ENCODE measurements at regions not wholly inside any gene's neighbourhood (a gene's known extent, or its start where the extent isn't known, plus 50 kb on each side); places are given as distances from the start of the nearest gene placed in this dataset.

GRCh38 chr9:115770521-115770920 is 383.1 kb upstream of the PAPPA start:
- TF ChIP-seq E2F4 (CRISPR knock-in tag; IDR thresholded peaks at IDR 0.05; ENCODE audit: borderline replicate concordance, low read depth) (no peak), PRRX2 (CRISPR knock-in tag; IDR thresholded peaks at IDR 0.05) (no peak), USF2 (CRISPR knock-in tag; IDR thresholded peaks at IDR 0.05) (no peak), CTCF (IDR thresholded peaks at IDR 0.05) (no peak)
